RPMI8226 (cell line): ENCODE measurements at regions not wholly inside any gene's neighbourhood (a gene's known extent, or its start where the extent isn't known, plus 50 kb on each side); places are given as distances from the start of the nearest gene placed in this dataset.
"Not testable (repeated sequence)": the region's sequence is repeated elsewhere in the genome, so short reads cannot be mapped to it uniquely, and the experiment has no call there.

Experiments used
- DNase-seq: peaks from one replicate; pipeline ENCODE4 v3.0.0-alpha.2; 2015

DNA sequence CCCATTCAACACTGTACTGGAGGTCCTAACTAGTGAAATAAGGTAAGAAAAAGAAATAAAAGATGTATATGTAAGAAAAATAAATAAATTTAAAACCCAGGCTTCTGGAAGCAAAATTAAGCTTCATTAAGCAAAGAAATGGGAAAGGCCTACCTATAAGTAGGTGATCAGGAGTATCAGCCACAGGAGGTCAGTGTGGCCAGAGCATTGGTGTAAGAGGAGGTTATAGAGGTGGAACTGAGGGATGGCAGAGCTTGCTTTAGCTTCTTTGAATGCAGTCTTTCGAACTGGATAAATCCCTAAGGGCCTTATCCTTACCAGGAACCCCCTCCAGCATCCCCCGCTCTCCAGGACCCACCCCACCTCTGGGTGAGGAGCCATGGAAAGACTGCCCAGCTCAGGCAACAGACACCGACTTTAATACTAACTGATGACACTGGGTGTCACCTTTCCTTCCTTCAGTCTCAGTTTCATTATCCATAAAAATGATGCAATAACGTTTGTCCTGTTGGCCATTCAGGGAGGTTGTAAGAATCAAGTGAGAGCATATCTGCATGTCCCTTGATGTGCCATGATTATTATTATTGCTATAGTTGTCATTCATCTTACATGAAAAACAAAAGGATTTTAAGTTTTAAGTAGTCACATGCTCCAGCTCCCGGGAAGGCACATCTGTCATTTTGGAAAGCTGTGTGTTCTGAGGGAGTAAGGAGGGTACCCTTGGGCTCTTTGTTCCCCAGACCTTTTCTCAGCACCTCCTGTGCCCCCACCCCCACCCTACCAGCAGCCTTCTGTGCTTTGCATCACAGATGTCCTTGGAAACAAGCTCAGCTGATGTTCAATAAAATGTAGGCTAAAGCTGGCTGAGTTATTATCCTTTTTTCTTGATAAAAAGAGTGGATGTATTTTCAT, 50.8 kb upstream of the CTNNA1 start:
- DNase-seq, result no peak

DNA sequence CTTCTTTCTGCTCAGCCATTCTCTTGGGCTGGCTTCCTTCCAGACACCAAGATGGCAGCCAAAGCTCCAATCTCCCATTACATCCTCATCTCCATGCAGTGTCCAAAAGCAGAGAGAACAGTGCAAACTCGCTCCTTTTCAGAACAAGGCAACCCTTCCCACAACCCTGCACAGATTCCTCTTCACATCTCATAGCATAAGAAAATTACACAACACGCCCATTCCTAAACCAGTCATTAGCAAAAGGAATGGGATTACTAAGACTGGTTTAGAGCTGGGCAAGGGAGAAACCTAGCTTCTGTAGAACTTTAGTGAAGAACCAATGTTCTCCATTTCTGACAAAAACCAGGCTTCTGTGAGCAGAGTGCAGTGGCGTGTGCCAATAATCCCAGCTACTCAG, 51.5 kb upstream of the CTNNA1 start:
- DNase-seq, result no peak

DNA sequence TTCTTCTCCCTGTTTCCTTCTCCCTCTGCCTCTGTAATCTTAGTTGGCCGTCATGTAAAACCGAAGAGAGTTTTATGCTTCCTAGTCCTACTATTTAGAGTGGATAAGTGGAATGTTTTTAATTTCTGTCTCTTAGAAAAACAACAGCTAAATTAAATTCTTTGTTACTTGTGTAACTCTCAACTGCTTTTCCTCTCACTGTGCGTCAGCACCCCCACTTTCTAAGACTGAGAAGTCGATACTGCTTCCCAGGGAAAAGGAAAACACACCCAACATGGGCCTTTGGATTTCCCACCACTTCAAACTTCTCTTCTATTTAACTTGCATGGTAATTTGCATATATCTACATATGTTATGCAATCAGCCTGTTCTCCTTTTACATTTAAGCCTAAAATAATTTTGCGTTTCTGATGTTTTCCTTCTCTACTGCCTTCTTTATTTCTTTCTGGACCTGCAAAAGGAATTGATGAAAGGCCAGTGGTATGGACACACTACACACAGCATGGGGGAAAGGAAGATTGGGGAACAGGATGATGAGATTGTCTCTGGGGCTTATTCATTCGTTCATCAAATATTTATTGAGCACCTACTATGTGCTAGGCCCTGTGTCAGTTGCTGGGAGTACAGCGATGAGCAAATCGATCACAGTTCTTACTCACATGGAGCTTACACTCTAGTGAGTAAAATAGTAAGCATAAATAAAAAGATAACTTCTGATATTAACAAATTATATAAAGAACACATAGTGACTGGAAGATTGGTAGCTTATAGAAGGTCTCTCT, 52.5 kb upstream of the CTNNA1 start:
- DNase-seq, result no peak

DNA sequence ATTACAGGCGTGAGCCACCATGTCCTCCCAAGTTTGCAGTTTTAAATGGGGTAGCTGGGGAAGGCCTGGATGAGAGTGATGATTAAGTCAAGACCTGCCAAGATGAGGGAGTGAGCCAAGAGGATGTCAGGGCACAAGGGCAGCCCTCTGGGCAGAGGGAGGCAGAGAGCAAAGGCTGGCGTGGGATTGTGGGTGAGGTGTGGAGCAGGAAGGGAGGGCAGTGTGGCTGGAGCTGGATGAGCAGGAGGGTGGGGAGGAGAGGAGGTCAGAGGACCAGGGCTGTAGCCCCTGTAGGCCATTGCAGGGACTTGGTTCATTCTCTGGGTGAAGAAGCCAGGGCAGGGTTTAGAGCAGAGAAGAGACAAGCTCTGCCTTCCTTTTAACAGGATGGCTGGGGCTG, 53.7 kb upstream of the CTNNA1 start:
- DNase-seq, result no peak

DNA sequence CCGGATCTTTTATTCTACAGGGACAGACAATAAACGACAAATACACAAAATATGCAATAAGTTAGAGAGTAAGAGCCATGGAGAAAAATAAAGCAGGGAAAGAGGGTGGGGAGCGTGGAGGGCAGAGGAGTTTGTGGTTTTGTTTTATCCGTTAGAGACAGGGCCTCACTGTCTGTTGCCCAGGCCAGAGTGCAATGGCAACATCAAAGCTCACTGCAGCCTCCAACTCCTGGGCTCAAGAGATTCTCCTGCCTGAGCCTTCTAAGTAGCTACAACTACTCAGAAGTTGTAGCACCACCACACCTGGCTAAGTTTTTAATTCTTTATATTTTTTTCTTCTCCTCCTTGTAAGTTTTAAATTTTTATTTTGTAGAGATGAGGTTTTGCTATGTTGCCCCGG, 54.5 kb upstream of the CTNNA1 start:
- no peak for DNase-seq

DNA sequence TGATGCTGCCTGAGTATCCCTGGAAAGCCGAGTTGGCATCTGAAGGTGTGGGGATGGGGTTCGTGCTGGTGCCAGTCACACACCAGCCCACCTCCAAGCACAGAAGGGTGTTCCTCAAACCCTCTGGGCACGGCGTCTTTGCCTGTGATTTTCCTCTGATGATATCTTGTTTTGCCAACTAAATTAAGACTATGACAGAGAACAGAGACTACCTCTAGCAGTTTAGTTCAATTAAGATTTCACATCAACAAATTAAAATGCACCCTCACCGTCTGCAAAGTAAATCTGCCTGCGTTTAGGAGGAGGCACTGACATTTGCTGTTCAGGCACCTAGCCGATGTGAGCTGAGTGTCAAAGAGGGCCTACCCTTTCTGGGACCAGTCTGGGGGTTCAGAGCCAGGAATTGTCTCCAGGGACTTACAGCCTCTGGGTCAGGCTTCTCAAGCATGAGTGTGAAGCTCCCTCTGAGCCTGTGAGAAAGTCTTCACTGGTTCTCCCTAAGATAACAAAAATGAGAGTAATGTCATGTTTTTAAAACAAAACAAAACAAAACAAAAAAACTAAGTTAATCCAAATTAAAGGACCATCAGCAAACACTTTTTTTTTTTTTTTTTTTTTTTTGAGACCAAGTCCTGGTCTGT, 55.4 kb upstream of the CTNNA1 start:
- no peak for DNase-seq

DNA sequence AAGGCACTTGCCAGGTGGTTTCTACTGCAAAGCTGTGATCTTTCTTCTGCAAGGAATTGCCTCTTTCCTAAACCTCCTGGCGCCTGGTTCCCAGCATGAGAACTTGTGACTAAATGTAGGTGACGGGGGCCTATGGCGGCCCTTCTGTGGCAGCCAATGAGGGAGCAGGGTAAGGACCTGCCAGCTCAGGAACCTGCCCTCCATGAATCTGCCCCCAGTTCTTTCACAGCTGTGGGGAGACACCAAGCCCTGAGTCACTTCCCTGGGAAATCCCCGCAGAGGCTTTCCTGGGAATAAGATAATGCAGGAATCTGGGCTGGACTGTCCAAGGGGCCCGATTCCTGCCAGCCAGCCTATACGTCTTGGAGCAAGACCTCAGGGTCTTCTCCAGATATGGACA, 56.7 kb upstream of the CTNNA1 start:
- no peak for DNase-seq

DNA sequence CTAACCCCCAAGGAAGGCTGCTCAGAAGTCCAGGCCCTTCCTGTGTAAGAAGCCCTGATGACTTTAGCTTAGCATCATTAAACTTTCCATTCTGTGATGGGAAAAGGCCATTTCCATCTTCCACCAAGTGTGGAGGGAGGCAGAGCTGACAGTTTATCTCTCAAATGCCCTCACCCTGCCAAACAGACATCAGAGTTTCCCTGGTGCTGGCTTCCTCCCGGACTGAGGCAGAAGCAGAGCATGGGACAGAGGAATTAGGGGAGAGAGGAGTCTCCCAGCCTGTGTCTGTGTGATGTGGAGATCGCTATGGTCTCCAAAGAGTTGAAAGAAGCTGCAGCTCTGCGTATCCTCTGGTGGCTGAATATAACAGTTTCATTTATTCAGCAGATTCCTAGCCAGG, 57.4 kb upstream of the CTNNA1 start:
- DNase-seq, result no peak

DNA sequence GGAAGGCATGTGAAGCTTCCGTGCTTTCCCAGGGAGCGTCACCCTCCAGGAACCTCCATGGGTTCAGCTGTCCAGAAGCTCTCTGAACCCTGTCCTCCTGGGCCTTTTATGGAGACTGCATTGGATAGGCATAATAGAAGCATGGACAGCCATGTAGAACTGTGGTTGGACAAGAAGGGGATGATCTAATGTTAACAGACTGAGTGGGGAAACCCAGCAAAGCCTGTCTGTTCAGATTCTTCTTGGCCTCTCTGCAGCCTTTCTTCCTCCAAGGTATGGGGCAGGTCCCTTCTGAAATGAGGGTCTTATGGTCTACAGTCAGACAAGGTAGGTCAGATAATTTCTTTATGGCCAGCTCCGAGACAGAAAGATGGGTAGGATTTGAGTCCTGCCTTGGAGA, 59.1 kb upstream of the CTNNA1 start:
- no peak for DNase-seq

DNA sequence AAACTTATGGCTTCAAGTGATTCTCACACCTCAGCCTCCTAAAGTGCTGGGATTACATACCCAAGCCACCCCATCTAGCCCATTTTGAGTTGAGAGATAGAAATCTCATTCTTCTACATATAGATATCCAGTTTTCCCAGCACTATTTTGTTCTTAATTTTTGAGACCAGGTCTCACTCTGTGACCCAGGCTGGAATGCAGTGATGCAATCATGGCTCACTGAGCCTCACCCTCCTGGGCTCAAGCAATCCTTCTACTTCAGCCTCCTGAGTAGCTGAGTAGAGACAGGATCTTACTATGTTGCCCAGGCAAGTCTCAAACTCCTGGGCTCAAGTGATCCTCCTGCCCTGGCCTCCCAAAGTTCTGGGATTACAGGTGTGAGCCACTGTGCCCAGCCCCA, 60.9 kb upstream of the CTNNA1 start:
- no peak for DNase-seq

DNA sequence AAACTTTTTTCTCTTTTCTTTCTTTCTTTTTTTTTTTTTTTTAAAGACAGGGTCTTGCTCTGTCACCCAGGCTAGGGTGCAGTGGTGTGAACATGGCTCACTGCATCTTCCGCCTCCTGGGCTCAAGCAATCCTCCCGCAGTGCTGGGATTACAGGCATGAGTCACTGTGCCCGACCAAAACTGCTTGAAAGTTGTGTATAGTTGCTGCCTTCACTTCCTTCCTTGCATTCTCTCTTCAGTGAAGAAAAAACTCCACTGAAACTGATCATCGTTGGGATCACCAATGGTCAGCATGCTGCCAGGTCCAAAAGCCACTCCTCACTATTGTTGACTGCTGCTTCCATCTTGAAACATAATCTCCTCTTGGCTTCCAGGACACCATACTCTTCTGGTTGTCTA, 66.6 kb upstream of the CTNNA1 start:
- DNase-seq, result no peak

DNA sequence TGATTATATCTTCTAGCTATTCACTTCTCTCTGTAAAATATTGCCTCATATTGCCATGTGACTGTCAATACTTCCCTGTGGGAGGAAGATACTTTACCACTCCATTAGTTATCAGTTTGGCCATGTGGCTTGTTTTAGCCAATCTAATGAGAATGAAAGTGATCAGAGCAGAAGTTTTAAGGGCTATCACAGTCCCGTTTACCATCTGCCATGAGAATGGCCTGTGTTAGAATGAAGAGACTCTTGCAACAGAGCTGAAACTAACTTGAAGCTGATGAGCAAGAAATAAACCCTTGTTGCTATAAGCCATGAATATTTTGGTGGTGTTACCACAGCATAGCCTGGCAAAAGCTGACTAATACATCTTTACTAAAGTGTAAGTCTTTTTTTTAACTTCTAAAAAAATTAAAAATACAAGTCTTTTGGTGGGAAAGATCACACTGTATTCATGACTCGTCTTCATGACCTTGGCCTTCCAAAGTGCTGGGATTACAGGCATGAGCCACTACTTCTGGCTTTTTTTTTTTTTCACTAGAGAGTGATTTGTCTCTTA, 68.0 kb upstream of the CTNNA1 start:
- DNase-seq, result no peak

DNA sequence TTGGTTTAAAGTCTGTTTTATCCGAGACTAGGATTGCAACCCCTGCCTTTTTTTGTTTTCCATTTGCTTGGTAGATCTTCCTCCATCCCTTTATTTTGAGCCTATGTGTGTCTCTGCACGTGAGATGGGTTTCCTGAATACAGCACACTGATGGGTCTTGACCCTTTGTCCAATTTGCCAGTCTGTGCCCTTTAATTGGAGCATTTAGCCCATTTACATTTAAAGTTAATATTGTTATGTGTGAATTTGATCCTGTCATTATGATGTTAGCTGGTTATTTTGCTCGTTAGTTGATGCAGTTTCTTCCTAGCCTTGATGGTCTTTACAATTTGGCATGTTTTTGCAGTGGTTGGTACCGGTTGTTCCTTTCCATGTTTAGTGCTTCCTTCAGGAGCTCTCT, 70.8 kb upstream of the CTNNA1 start:
- not testable (repeated sequence) for DNase-seq

DNA sequence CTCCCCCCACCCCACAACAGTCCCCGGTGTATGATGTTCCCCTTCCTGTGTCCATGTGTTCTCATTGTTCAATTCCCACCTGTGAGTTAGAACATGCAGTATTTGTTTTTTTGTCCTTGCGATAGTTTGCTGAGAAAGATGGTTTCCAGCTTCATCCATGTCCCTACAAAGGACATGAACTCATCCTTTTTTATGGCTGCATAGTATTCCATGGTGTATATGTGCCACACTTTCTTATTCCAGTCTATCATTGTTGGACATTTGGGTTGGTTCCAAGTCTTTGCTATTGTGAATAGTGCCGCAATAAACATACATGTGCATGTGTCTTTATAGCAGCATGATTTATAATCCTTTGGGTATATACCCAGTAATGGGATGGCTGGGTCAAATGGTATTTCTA, 74.4 kb upstream of the CTNNA1 start:
- DNase-seq, result not testable (repeated sequence)

DNA sequence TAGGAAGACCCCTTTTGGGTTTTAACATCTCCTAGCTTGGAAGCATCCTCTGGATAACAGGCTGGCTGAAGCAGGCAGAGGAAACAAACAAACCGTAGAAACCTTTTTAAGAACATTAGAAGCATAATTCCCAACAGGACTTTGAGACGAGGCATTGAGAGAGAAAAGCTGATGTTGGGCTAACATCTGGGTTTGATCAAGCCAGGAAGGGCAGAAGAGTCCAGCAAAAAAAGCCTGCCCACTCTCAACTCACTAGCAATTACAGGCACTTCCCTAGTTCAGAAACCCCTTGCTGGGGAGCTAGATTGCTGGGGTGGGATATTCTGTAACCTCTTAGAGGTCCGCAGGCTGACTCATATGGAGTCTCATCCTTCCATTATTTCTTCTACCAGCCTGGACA, 75.4 kb upstream of the CTNNA1 start:
- DNase-seq, result no peak

DNA sequence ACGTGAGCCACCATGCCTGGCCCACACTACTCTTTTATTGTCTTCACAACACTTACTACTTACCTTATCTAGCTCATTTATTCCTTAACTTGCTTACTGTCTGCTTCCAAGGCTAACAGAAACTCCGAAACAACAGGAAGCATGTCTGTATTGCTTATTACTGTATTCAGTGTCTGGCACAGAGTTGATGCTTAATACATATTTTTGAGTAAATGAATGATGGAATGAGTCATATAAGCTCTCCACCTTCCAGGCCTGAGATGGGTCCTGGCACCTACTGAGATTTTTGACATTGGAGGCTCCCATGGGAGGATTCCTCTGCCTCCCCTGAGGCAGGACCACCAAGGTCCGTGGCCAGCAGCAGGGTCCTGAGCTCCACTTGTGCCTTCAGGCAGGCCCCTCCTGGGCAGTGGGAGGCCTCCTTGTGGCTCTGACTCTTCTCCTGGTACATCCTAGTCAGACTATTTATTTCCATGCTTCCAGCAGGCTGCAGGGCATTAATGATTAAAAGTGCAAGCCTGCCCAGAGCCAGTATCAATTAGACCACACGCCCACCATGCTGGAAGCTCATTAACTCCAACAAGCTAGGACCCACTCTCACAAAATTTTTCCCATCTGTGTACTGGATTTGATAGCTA, 76.5 kb upstream of the CTNNA1 start:
- no peak for DNase-seq

DNA sequence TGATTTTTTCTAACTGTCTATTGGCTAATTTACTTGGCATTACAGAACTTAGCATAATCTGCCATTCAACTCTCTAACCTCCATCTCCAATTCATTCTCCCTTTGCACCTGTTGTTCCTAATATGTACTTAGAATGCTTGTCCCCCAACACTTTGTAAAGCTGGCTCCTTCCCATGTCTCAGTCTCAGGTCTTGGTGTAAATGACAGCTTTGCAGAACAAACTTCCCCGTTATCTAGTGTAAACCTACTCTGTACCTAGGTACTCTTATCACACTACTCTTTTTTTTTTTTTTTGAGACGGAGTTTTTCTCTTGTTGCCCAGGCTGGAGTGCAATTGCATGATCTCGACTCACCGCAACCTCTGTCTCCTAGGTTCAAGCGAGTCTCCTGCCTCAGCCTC, 77.2 kb upstream of the CTNNA1 start:
- DNase-seq, result no peak

DNA sequence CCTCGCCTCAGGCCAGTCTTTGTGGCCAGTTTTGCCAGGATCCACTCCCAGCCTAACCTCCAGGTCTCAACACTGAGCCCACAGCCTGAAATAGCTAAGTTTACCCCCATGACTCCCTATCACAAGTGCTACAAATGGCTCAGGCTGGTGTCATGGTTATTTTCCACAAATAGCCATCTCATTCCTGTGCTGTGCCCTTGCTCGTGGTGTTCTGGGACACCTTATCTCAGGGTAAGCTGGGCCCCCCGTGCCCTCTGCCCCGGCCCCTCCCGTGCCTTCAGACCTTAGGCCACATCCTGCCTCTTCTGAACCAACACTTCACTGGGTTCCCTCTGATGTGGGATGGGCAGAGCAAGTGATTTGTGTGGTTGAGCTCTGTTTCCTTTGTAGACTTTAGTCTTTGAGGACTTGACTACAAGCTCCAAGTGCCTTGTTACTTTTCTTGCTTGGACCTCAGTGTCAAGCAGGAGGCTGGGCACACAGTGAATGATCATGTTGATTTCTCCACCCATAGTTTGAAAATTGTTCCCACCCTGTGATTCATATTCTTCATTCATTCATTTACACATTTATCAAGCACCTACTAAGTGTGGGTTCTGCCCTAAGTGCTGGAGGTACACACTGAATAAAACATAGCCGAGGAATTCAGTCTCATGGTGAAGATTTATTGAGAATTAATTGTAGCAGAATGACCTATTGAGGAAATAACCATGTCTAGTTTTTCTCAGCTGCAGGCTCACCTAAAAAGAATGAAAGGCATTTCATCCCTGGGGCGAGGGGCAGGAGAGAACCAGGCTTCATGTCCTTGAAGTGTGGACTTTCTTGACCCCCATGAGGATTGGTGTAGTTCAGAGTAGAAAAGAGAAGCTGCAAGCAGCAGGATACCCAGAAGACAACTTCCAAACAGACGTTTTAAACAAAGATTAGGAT, 84.5 kb upstream of the CTNNA1 start:
- no peak for DNase-seq

DNA sequence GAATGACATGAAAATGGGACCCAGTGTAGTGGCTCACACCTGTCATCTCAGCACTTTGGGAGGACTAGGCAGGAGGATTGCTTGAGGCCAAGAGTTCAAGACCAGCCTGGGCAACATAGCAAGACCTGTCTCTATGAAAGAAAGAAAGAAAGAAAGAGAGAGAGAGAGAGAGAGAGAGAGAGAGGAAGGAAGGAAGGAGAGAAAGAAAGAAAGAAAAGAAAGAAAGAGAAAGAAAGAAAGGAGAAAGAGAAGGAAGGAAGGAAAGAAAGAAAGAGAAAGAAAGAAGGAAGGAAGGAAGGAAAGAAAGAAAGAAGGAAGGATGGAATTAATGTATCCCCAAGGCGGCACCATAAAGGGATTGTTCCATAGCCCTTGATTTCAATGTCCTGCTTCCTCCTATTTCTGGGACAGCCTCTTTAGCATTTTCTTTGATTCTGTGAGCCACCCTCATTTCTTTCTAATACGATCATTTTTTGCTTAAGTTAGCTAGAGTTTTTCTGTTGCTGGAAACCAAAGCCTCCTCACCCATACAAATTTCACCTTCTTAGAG, 85.4 kb upstream of the CTNNA1 start:
- not testable (repeated sequence) for DNase-seq

DNA sequence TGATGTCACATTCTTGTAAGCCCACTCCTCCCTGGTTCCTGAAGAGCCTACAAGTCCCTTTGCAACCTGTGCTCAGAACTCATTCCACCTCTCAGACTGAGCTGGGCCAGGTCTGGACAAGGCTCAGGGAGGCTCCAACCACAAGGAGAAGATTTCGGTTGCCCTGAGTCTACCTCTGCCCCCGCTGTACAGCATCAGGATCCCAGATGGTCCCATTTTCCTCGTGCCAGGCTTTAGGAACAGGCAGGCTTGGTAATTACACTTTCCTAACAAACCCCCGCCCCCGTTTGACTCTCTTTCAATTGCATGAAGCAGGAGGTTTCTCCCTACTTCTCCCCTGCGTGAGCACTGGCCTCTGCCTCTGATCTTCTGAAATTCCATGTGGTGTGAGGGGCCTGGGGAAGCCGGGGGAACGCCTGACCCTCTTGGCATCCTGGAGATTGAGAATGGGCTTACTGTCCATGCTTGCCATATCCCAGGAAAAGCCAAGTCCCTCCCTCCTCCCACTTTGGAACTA, 86.9 kb upstream of the CTNNA1 start:
- DNase-seq, result no peak

DNA sequence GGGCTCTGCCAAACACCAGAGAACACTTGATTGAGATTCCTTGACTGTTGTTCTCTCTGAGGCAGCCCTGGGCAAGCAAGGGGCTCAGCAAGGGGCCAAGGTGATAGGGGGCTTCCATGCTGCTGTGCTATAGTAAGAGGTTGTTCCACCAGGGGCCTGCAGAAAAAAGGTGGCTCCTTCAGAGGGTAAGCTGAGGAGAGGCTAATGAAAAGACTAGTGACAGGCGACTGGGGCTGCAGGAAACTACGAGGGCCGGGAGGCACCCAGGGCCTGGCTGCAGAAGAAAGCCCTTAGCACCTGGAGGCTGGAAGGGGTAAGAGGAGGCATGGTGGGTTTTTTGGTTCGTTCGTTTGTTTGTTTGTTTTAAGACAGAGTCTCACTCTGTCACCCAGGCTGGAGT, 88.0 kb upstream of the CTNNA1 start:
- DNase-seq, result no peak
